HPDE6-E6E7 (cell line): ENCODE measurements at regions not wholly inside any gene's neighbourhood (a gene's known extent, or its start where the extent isn't known, plus 50 kb on each side); places are given as distances from the start of the nearest gene placed in this dataset.
"Not testable (repeated sequence)": the region's sequence is repeated elsewhere in the genome, so short reads cannot be mapped to it uniquely, and the experiment has no call there.

Source experiments
- DNase-seq: peaks from one replicate; pipeline ENCODE4 v3.0.0; 2011; ENCODE audit warnings: missing footprints; ENCODE audit errors: extremely low spot score

GRCh38 chr5:98543490-98543889 is 230.0 kb upstream of the RGMB start:
- DNase-seq, result no peak

- DNase-seq, result not testable (repeated sequence)
Observed at GRCh38 chr5:98546924-98547323, 226.5 kb upstream of the RGMB start.

- no peak for DNase-seq
Observed at GRCh38 chr5:98556712-98557111, 216.8 kb upstream of the RGMB start.

- no peak for DNase-seq
Observed at GRCh38 chr5:98557916-98558315, 215.5 kb upstream of the RGMB start.

- no peak for DNase-seq
Observed at GRCh38 chr5:98563885-98564653, 209.4 kb upstream of the RGMB start.

GRCh38 chr5:98564836-98565235 is 208.6 kb upstream of the RGMB start:
- DNase-seq, result no peak

- DNase-seq, result no peak
Observed at GRCh38 chr5:98568336-98568735, 205.1 kb upstream of the RGMB start.

- DNase-seq, result no peak
Observed at GRCh38 chr5:98569288-98569687, 204.2 kb upstream of the RGMB start.

GRCh38 chr5:98570010-98570409 is 203.5 kb upstream of the RGMB start:
- peak; percentile 3 for DNase-seq

- DNase-seq, result no peak
Observed at GRCh38 chr5:98570661-98571191, 202.7 kb upstream of the RGMB start.

- DNase-seq, result no peak
Observed at GRCh38 chr5:98573834-98574320, 199.6 kb upstream of the RGMB start.

GRCh38 chr5:98576275-98576674 is 197.2 kb upstream of the RGMB start:
- DNase-seq, result no peak

- DNase-seq, result no peak
Observed at GRCh38 chr5:98578438-98578837, 195.0 kb upstream of the RGMB start.

GRCh38 chr5:98581112-98581997 is 192.1 kb upstream of the RGMB start:
- DNase-seq, result no peak

GRCh38 chr5:98583586-98583985 is 189.9 kb upstream of the RGMB start:
- DNase-seq, result no peak

GRCh38 chr5:98585661-98586310 is 187.7 kb upstream of the RGMB start:
- no peak for DNase-seq

- DNase-seq, result no peak
Observed at GRCh38 chr5:98586581-98586980, 186.9 kb upstream of the RGMB start.

- no peak for DNase-seq
Observed at GRCh38 chr5:98587166-98587565, 186.3 kb upstream of the RGMB start.

GRCh38 chr5:98588215-98588614 is 185.2 kb upstream of the RGMB start:
- DNase-seq, result no peak

- no peak for DNase-seq
Observed at GRCh38 chr5:98593418-98593817, 180.0 kb upstream of the RGMB start.

- no peak for DNase-seq
Observed at GRCh38 chr5:98594098-98594497, 179.4 kb upstream of the RGMB start.

GRCh38 chr5:98599016-98599415 is 174.4 kb upstream of the RGMB start:
- DNase-seq, result no peak
